ENCODE measurements at regions not wholly inside any gene's neighbourhood (a gene's known extent, or its start where the extent isn't known, plus 50 kb on each side); places are given as distances from the start of the nearest gene placed in this dataset.

DNA sequence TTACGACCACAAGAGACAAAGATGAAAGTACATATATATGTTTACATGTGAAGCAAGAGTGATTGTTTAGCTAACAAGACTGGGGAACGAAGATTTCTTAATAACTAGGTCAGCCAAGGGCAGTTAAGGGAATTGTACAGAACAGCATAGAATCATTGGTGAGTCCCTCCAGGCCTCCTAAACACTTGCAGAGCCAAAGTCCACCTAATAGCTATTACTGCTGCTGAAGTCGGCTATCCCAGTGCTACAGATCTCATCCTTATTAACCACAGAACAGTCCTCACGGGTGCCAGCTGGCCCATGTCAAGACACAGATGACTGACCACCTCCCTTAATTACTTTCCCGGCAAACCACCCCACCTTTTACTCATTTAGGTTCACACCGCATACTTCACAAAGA, 68.5 kb upstream of the OPCML start (continued):
- TF ChIP-seq ZSCAN5A (CRISPR knock-in tag; IDR thresholded peaks at IDR 0.05; ENCODE audit: borderline replicate concordance): no peak
- no peak for TF ChIP-seq ARID2 (CRISPR knock-in tag; IDR thresholded peaks at IDR 0.05; ENCODE audit: borderline replicate concordance)
- no peak for TF ChIP-seq ZFAT (CRISPR knock-in tag; conservative IDR thresholded peaks at IDR 0.05)
- no peak for TF ChIP-seq ZNF484 (CRISPR knock-in tag; IDR thresholded peaks at IDR 0.05; ENCODE audit: borderline replicate concordance, low read depth)
- TF ChIP-seq SRSF4 (IDR thresholded peaks at IDR 0.05; ENCODE audit: low read depth, low read length, poor library complexity, severe bottlenecking): no peak

DNA sequence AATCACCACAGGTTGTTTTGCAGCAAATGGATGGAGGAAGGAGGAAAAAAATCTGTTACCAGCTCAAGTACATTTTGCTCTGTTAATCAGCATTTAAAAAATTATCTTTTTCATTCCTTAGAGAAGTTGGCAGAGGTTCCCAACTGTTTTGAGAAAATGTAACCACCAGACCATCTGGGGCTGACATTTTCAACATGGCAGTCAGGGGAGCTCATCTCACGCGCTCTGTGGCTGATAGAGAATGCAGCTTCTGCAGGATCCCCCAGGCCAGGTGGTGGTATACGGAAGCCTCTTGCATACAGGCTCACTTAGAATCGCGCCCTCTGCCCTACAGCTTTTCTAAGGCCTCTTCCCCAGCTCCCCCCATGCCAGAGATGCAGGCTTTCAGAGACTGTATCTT, 68.0 kb upstream of the OPCML start:
- Histone ChIP-seq H3K36me3 (replicated peaks in 1 of 2; ENCODE audit: control insufficient read depth in 1 of 2, insufficient read depth in 2 of 2, low read length in 2 of 2) (no peaks in the 10 kb centered on the region), H3K4me1 (ENCODE audit: insufficient read depth, low read length) (no peaks in the 10 kb centered on the region), H3K27ac (ENCODE audit: extremely low read length, insufficient read depth, low read length) (no peak overlapping the region), H3K79me2 (ENCODE audit: insufficient read depth, low read length) (no peaks in the 10 kb centered on the region), H3K4me2 (ENCODE audit: low read depth, low read length) (no peak overlapping the region), H3K9me3 (ENCODE audit: low read length) (no peaks in the 10 kb centered on the region), H3K4me3 (replicated peaks in 1 of 3; ENCODE audit: insufficient read depth in 1 of 3, low read depth in 2 of 3, low read length in 3 of 3) (no peak overlapping the region), H3K27me3 (ENCODE audit: control insufficient read depth in 1 of 2, insufficient read depth in 2 of 2, low read length in 2 of 2) (no peaks in the 10 kb centered on the region), H2AFZ (ENCODE audit: low read length) (no peak overlapping the region), H3K9ac (ENCODE audit: insufficient read depth, low read depth, low read length) (no peak overlapping the region), H4K20me1 (ENCODE audit: insufficient read depth, low read length) (no peaks in the 10 kb centered on the region)
- ChIA-PET CTCF (ENCODE audit: low intra/inter-chr PET ratio, low total read pairs) (no interaction called here), POLR2A (no interaction called here)
- in situ Hi-C loops (cut with HindIII; ENCODE audit: extremely low pct_ligation_motif_present, low pct_unique_long_range_greater_than_20kb): no loop called here
- intact Hi-C loops (cut with micrococcal nuclease; ENCODE audit: unreplicated experiment): no loop called here
- 12% methylated on average over 3 of the region's 5 CpGs for WGBS (ENCODE audit: low lambda C conversion rate)
- BruUV-seq (replicated peaks): no TSS peak
- FAIRE-seq (no peak), ATAC-seq (no peak), DNase-seq (ENCODE audit: low spot score) (no peak)
- no peak for TF ChIP-seq TP53 (CRISPR knock-in tag; conservative IDR thresholded peaks at IDR 0.05)
- TF ChIP-seq ZFP1 (CRISPR knock-in tag; IDR thresholded peaks at IDR 0.05): no peak
- TF ChIP-seq ISX (CRISPR knock-in tag; conservative IDR thresholded peaks at IDR 0.05): no peak
- TF ChIP-seq ZNF275 (CRISPR knock-in tag; IDR thresholded peaks at IDR 0.05; ENCODE audit: borderline replicate concordance): no peak
- TF ChIP-seq, protein P1, sequence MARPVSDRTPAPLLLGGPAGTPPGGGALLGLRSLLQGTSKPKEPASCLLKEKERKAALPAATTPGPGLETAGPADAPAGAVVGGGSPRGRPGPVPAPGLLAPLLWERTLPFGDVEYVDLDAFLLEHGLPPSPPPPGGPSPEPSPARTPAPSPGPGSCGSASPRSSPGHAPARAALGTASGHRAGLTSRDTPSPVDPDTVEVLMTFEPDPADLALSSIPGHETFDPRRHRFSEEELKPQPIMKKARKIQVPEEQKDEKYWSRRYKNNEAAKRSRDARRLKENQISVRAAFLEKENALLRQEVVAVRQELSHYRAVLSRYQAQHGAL (CRISPR knock-in tag; IDR thresholded peaks at IDR 0.05; ENCODE audit: not compliant biosample characterization): no peak
